Occipital lobe (tissue), 1 donor: ENCODE measurements at regions not wholly inside any gene's neighbourhood (a gene's known extent, or its start where the extent isn't known, plus 50 kb on each side); places are given as distances from the start of the nearest gene placed in this dataset.

Source experiments
- DNase-seq: peaks from one replicate; lab custom pipeline; 2025; lab: John Stamatoyannopoulos, UW

DNA sequence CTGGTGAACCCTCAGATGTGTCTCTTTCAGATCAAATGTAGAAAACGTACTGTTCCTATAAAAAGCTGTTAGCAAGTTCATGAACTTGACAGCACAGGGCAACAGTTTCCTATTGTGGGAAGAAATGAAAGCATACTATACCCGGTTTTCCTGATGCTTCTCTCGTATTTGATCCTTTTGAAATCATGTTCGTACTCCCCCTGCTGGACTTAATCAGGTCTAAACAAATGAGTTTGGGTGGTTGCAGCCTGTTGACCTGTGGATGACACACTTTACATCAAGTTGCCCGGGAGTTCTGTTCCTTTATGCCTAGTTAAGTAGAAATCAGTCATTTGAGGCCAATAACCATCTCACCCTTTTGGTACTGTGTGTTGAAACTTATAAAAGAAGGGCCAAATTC, 1992.3 kb downstream of the MAT2B start:
- no peak for DNase-seq

DNA sequence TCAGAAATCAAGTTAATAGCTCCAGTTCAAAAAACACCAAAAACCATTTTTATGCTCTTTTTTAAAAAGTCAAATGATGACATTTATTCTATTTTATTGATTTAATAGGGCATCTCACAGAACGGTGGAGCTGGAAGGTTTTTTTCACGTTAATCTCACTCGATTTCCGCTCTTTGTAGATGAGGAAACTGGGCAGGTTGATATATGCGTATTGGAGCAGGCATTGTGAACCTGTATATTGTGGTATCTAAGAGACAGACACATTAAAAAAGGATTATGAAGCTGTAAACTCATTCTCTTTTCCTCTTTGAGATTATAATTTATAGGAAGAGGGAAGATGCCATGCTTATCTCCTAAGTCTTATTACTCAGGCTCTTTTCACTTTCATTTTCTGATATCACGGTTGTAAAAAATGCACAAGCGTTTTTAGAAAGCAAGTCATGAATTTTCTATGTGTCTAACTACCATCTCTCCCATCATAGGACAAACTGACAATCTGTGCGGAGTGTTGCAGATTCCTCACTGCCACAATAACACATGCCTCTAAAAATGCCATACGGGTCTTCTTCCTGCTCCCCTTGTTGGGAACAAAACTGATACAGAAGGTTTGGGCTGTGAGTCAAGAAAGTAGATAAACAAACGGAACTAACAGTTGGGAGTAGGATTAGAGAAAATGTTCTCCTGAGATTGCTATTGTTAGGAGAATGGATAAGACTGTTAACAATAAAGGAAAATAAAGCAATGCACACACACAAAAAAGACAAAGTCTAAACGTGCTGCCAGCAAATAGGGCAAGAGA, 1997.7 kb downstream of the MAT2B start:
- DNase-seq = no peak

DNA sequence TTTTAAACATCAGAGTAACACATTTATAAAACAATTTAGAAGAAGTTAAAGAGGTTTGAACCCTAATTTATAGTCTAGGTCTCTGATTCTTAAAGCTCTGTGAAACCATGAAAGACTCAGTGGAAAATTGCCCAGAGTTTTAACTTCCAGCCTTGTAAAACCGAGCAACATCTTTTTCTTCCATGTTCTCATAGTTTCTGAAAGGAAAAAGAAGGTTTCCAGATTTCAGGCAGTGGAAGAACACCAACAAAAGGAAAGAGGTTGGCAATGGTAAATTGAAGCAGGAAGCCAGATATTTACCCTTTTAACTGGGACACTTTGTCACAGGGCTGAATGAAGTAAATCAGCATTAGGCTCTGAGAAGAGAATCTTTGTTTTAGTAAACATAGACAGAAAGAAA, 1999.3 kb downstream of the MAT2B start:
- DNase-seq = no peak

DNA sequence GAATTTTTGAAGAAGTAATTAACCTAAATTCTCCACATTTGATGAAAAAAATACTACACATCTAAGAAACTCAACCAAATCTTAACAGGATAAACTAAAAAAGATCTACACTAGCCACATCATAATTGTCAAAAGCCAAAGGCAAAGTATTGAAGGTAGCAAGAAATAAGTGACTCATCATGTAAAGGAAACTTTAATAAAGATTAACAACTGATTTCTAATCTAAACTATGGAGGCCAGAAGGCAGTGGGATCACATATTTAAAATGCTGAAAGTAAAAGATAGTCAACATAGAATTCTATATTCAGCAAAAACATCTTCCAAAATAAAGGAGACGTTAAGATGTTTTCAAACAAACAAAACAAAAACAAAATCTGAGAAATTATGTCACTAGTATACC, 2002.9 kb downstream of the MAT2B start:
- no peak for DNase-seq

DNA sequence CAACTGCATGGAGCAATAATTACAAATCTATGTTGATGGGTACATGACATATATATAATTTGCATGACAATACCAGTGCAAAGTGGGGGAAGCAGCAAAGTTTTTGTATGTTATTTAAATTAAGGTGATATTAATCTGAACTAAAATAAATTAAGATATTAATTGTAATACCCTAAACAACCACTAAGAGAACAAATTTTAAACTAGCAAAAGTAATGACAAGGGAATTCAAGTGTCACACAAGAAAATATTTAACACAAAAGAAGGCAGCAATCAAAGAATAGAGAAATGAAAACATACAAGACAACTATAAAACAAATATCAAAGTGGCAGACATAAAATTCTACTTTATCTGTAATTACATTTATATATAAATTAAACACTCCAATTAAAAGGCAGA, 2003.4 kb downstream of the MAT2B start:
- no peak for DNase-seq

DNA sequence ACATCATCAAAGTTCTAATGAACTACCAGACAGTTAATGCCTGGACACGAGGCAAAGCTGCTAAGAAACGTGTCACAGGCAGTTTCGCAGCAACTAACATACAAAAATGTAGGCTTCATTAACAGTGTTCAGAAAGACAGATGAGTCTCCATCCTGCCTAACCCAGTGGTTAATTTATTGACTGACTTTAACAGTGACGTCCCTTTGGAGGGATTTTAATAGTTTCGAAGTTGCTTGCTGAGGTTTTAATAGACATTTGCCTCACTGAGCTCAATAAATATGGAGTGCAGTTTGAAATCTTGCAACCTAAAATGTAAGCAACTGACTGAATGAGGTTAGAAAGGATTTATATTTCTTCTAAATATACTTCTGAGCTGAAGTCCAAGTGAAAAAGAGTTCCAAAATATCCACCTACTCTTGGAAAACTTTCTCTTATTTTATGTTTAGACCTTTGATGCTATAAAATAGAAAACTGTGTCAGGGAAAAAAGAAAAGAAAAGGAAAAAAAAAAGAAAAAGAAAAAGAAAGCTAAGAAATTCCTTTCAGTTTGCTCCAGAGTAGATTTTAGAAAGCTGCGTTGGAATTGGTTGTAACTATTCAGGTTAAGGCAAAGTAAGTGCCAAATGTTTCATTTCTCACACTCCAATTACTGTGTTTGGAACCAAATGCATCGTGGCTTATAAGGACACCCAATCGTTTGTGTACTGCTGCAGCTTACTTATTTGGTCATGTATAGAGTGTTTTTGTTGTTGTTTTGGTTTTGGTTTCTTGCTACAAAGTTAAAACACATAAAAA, 2016.6 kb downstream of the MAT2B start:
- DNase-seq = no peak

DNA sequence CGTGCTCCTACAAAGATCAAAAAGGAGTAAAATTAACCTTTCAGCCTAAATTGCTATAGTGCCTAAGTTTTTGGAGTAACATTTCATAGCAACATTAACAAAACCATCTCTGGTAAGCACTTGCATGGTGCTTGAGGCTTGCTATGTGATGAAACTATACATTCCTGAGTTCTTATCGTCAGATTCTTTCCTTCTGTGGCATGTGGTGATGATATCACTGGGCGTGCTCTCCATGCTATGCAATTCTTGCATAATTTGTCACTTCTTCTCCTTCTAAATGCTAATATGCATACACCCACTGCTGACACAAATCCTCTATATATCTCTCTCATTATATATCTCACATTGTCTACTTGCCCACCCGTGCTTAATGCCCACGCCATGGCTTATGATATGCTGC, 2019.9 kb downstream of the MAT2B start:
- DNase-seq = no peak

DNA sequence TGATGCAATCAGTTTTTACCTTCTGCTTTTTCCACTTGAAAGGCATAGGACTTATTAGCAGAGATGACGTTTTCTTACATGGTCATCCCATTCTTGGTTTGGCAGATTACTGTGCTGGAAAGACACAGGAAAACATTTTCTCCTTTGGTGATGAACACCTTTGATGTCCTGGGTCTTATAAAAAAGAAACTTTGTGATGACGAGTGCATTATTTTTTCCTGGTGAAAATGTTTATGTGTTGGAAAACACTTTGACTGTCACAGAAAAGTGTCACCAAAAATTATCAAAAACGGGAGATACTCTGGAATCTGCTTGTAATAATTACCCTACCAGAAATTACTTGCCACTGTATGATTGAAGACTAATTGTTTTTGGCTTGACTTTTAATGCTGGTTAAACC, 2020.9 kb downstream of the MAT2B start:
- no peak for DNase-seq

DNA sequence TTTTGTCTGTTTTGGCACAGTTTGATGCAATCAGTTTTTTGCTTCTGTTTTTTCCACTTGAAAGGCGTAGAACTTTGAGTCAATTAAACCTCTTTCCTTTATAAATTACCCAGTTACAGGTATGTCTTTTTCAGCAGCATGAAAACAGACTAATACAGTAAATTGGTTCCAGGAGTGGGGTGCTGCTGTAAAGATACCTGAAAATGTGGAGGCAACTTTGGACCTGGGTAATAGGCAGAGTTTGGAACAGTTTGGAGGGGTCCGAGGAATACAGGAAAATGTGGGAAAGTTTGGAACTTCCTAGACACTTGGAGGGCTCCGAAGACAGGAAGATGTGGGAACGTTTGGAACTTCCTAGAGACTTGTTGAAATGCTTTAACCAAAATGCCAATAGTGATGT, 2022.2 kb downstream of the MAT2B start:
- no peak for DNase-seq

DNA sequence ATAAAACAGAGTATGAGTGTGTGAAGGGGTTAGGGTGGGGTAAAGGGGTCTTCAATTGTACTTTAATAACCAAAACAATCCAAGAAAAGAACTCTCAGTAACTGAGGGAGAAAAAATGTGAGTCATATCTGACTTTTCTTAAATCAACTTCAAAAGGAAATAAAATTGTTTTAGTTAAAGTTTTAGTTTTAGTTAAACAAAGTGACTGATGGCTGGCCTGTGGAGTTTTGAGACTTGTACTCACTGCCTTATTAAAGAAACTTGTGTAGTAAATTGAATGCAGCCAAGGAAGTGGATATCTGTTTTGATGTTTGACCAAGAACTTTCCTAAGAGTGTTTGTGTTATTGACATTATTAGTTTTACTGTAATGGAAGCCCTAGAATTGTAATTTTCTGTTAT, 2032.6 kb downstream of the MAT2B start:
- no peak for DNase-seq

DNA sequence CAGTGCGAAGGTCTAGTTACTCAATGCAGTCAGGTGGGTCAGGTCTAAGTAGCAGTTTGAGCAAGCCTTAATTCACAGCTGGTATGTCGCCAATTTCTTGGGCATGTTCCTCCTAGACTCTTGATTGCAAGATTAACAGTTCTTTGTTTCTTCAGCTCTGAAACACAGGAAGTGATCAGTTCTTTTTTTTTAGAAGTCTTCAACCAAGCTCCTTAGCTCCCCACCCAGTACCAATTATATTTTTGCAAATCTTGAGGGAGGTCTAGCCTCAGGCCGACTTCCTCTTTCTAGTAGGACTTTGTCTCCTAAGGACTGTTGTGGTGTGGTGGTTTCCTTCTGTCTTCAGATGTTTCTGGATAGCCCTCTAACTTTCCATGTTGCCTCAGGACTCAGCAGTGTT, 2054.2 kb downstream of the MAT2B start:
- no peak for DNase-seq

DNA sequence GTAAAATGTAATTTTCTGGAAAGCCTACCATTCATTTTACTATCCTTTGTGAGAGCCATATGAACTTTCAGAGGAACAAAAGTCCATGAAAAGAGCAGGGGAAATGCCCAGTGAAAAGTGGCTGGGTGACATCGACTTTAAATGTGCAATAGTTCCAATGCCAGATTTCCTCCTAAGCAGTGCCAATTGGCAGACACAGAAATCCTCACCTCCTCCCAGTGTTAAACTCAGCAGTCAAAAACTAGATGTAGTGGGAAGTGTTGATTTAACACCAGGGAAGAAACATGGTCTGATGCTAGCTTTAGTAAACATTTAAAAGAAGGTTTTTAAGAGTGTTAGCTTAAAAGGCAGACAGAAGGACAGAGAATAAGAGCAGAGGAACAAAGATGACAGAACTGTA, 2055.2 kb downstream of the MAT2B start:
- DNase-seq = no peak

DNA sequence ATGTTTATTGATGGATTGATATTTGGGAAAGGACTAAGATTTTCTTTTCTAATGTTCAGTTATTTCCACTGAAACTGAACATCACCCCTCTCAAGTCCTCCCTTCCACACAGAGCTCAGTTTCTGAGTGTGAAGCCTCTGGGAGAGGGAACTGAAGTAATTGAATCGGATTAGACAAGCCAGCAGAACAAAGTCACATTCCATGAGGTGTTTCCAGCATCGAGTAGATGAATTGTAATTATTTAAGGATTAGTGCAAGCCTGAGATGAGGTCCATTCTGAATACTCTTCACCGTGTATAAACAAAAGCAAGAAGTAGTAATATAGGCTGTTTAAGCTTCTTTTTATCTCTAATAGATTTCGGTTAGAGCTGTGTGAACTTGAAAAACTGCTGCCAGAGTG, 2060.5 kb downstream of the MAT2B start:
- no peak for DNase-seq

DNA sequence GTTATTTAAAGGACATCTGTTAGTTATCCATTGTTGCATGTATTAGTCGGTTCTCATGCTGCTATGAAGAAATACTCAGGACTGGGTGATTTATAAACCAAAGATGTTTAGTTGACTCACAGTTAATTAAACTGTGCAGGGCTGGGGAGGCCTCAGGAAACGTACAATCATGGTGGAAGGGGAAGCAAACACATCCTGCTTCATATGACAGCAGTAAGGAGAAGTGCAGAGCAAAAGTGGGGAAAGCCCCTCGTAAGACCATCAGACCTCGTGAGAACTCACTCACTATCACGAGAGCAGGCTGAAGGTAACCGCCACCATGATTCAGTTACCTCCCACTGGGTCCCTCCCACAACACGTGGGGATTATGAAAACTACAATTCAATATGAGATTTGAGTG, 2064.1 kb downstream of the MAT2B start:
- no peak for DNase-seq

DNA sequence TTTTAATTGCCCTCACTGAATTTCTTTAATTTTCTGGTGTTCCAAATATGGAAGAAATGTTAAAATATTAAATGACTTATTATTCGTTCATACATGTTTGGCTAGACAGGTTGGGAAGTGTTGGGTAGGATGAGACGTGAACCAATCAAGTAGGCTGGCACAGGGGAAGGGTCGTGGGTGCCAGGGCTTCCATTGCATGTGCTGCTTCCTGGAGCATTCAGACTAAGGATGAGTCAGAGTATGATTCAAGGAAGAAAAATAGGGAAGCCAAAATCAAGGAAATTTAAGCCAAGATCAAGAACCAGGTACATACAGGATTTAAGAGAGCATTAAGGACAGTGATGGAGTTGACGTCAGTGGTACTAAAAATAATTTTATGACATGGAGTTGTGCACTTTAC, 2068.0 kb downstream of the MAT2B start:
- DNase-seq = no peak

DNA sequence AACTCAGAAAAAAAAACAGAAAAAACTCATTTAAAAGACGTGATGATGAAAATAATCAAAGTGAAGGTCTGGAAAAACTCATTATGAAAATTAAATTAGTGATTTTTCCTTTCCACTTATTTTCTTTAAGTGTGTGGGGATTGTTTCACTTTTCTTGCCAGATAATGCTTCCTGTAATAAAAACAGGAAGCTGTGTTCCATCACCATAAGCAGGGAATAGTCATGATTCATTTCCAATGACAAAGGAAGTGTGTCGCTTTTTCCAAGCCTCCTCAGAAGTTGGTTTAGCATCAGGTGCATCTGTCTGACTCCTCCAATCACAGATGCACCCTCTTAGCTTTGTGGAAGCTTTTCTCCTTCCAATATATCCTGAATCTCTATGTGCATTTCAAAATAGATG, 2068.7 kb downstream of the MAT2B start:
- no peak for DNase-seq

DNA sequence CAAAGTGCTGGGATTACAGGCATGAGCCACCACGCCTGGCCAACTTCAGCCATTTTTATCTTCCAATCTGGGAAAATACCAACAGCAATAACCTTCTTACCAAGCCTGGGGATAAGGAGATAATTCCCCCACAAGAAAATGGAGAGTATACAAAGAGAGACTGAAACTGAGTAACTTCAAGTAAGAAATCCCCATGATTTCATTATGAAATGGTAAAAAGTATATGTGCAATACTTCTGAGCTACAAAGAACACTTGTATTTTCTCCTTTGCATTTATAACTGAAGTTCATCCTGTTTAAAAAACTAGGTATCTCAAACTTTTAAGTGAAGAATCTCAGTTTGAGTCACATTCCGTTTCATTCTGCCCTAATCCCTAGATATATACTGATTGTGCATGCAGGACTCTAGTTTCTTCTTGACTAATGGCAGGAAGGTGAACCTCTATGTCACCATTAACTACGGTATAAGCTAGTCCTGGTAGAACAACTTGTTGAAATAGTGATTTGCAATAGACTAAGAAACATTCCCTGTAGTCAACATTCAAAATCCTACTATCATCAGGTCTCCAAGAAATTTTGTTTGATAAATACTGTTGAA, 2071.4 kb downstream of the MAT2B start:
- no peak for DNase-seq

DNA sequence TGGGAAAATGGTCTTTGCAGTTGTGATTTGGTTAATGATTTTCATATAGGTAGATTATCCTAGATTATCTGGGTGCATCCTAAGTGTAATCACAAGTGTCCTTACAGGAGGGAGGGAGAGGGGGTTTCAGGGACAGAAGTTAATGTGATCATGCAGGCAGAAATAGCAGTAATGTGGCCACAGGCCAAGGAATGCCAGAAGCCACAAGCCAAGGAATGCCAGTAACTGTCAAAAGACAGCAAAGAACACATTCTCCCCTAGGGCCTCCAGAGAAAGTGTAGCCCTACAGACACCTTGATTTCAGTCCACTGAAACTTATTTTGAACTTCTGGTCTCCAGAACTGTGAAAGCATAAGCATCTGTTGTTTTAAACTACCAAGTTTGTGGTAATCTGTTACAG, 2074.5 kb downstream of the MAT2B start:
- DNase-seq = no peak

DNA sequence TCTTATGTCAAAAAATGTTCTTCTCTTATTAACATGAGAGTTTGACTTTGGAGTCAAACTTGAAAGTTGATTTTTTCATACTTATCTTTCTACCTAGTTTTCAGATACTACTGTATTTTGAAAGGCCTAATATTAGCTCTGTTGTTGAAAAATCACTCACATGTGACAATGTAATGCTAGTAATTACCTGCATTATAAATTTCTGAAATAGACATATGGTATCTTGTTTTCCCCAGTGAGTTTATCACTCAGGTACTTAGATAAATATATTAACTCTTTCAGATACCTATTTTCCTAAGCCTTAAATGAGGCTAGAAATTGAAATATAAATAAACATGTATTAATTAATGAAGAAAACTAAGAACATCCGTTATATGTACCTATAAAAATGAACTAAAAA, 2089.3 kb downstream of the MAT2B start:
- no peak for DNase-seq

DNA sequence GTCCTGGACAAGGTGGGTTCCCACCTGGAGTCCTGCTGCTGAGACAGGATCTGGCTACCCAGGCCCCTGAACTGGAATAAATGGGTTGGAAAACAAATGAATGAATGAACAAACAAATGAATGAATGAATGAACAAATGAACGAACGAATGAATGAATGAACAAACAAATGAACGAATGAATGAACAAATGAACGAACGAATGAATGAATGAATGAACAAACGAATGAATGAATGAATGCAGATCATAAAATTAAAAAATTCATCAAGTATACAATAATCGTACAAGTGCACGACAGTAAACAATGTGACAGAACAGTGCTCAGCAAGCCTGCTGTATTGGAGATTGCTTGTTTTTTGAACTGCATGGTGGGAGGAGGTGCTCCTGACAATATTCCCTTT, 2097.1 kb downstream of the MAT2B start:
- DNase-seq = no peak

DNA sequence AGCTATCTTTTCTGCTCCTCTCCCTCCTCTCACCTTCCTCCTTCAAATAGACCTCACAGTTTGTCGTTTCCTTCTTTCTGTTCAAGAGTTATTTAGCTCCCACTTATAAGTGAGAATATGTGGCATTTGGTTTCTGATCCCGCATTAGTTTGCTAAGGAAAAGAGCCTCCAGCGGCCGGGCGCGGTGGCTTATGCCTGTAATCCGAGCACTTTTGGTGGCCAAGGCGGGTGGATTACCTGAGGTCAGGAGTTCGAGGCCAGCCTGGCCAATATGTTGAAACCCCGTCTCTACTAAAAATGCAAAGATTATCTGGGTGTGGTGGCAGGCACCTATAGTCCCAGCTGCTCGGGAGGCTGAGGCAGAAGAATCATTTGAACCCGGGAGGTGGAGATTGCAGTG, 2101.6 kb downstream of the MAT2B start:
- DNase-seq = no peak

DNA sequence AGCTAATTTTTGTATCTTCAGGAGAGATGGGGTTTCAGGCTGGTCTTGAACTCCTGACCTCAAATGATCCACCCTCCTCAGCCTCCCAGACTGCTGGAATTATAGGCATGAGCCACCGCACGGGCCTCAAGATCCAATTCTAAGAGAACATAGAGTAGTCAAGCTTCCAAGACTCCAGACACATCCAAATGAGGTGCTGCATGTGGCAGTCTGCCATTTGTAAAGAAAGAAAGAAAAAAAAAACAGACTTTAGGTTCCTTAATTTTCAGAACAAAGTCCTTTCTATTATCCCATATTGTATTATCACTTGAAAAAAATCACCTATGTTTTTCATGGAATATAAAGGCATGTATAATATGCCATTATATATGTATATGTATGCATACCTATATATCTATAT, 2104.5 kb downstream of the MAT2B start:
- DNase-seq = no peak
